HG03159 (cell line): ENCODE measurements at regions not wholly inside any gene's neighbourhood (a gene's known extent, or its start where the extent isn't known, plus 50 kb on each side); places are given as distances from the start of the nearest gene placed in this dataset.

ENCODE experiments used
- ATAC-seq: cut with Tn5 transposase; IDR thresholded peaks from one replicate; pipeline ENCODE4 v1.9.1; 2021; ENCODE audit warnings: mild to moderate bottlenecking, moderate library complexity; ENCODE audit not compliant: unreplicated experiment

- no peak for ATAC-seq
Measured at GRCh38 chr2:45337481-45337880, 273.6 kb downstream of the SRBD1 start.

- ATAC-seq: no peak
Measured at GRCh38 chr2:45334205-45334604, 276.9 kb downstream of the SRBD1 start.

DNA sequence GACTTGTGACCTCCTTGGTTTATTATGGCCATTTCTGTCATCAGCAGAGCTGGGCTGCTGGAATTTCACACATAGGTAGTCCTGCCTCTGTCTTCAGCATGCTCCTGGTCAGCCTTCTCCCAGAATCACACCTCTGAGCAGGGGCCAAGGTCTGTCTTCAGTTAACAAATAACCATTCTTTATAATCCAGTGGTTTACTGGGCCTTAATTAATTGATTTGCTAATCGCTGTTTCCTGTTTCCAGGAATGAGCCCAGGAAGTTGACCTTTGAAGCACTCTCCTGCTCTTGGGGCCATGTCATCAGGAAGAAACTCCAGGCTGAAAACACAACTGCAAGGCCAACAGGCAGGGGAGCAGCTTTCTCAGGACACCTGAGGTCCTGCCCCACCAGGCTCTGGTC lies 278.5 kb downstream of the SRBD1 start:
- ATAC-seq: no peak

- no peak for ATAC-seq
Measured at GRCh38 chr2:45332094-45332493, 279.0 kb downstream of the SRBD1 start.

DNA sequence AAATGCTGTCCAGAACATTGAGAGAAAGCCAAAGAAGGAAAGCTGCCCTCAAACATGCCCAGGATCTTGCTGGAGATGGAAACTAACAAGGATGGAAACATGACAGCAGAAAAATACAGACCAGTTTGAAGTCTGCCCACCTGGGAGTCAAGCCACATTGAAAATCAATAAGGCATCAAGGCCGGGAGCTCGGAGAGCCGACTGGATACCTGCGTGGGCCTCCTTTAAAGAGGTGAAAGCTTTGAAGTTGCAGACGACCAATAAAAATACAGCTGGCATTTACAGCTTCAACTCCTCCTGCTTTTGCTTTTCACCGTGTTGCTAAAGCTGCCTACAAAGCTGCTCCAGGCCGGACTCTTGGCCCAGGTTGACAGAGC lies 279.7 kb downstream of the SRBD1 start:
- no peak for ATAC-seq

- ATAC-seq: no peak
Measured at GRCh38 chr2:45330637-45331409, 280.2 kb downstream of the SRBD1 start.

DNA sequence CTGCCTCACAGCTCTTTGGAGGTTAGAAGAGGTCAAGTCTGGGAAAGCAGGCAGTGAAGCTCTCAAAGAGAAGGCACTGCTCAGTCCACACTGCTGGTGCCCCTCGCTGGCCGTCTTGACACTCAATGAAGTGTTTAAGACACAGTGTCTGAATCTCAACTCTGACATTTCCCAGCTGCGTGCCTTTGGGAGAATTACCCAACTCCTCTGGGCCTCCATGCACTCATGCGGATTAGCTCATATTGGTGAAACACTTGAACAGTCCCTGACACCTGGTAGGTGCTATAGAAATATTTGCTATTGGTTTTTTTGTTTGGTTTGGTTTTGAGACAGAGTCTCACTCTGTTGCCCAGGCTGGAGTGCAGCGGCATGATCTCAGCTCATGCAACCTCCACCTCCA lies 281.0 kb downstream of the SRBD1 start:
- ATAC-seq: no peak

DNA sequence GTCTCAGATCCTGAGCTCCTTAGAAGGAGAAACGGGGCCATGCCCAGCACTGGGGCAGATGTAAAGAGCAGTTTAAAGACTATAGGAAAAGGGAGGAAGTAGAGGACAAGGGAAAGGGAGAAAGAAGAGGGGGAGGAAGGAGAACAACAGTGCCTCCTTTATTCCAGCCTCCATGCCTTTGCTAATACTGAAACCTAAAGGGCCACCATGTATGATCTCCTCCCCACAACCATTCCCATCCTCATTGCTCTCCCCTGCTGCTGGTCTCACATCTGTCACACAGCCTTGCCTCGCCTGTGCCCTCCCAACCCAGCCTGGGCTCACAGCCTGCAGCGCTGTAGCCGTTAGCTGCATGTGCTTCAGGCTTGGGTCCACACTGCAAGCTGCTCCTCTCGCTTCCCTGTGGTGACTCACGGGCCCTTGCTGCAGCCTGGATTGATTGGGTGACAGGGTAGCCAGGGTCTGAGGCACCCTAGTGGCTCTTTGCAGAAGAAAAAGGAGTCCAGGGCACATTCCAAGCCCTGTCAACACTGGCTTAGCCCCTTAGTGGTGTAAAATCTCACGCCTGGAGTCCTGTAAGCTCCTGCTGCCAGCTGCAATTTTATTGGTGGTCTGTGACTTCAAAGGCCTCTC lies 281.9 kb downstream of the SRBD1 start:
- ATAC-seq: no peak

- ATAC-seq: no peak
Measured at GRCh38 chr2:45328264-45328870, 282.7 kb downstream of the SRBD1 start.

DNA sequence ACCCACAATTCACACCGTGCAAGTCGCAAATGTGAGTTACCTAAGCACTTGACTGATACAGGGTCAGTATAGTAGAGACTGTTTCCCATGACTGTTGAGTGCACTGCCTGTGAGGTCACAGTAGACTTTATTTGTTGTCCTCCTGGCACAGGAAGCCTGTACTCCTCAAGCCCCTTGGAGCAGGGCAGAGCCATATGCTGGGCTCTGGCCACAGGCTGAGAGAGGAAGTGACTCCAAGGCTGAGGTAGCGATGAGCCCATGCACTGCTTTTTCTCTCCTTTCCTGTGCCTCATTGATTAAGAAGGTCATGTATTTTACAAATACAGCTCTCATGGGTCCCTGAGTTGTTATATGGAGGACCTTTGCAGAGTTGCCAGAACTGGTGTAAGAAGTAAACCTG lies 287.7 kb downstream of the SRBD1 start:
- ATAC-seq: no peak

- ATAC-seq: no peak
Measured at GRCh38 chr2:45320956-45321355, 290.1 kb downstream of the SRBD1 start.

- ATAC-seq: no peak
Measured at GRCh38 chr2:45319683-45320455, 291.2 kb downstream of the SRBD1 start.

- ATAC-seq: no peak
Measured at GRCh38 chr2:45318686-45319085, 292.4 kb downstream of the SRBD1 start.

DNA sequence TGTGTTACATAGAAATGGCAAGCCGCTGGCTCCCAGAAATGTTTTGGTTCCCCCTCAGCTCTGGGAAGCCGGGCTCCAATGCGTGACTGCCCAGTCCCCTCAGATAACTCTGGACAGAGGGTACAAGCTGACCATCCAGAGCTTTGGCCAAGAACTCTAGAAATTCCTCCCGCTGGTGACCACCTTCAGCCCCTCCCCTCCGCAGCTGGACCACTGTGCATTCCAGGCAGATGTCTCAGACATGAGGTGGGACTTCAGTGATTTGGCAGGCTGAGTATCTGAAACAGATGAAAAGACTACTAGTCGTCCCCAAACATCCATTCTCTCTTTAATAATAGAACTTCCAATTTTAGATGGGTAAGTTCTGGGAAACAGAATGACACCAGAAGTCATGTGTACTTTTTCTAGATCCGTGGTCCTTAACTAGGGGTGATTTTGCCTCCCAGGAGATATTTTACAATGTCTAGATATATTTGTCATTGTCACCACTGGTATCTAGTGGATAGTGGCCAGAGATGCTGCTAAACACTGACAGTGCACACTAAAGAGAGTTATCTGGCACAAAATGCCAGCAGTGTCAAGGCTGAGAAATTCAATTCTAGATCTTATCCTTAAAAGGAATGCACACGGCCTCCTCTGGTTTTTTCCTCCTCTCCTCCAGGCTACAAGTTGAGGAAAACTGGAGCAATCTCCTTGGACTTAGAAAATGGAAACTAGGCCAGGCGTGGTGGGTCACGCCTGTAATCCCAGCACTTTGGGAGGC lies 294.3 kb downstream of the SRBD1 start:
- no peak for ATAC-seq

DNA sequence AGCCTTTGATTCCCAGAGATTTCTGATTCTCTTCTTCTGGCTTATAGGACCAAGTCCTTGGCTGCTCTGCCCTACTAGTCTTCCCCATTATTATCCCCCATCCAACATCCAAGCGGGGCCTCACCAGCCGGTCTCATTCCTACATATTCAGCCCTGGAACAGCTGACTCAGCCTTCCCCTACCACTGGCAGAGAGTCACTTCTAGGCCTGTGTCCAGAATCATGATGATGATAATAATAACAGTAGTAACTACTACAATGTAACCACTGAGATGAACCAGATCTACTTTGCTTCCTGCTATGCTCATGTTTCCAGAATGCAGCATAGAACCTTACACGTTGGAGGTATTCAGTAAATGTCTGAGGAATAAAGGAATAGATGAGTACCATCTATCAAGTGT lies 295.2 kb downstream of the SRBD1 start:
- ATAC-seq: no peak

DNA sequence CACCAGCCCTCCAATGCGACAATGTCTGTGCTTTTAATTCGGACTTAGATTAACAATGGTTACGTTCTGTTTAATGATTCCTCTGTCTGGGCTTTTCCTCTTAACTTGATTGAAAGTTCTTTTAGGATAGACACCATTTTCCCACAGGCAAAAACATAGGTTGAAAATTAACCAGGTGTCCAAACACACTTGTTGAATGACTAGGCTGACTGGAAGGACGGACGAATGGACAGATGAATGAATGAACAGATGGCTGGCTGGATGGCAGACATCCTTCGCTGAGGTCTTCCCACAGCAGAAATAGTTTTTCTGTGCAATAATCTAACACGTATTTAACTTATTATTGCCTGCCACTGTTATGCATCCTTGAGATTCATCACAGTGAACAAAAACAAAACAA lies 298.8 kb downstream of the SRBD1 start:
- no peak for ATAC-seq

DNA sequence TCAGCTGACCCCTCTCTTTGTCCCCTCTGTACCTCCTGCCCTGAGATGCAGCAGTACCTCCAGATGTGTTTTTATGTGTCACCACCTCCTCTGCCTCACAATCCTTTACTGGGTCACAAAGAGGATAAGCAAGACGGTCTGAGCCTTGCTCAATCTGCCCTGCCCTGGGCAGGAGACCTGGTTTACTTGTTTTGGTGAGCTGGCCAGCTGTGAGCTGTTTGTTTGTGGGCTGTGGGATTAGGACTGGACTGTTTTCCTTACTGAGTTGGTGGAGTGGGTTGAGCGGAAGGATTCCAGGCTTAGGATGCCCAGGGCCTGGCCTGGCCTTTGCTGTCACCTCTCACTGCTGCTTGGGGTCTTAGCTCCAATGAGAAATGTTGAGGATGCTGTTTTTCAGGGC lies 299.5 kb downstream of the SRBD1 start:
- no peak for ATAC-seq

GRCh38 chr2:45307147-45307546 lies 297.9 kb upstream of the SIX2 start:
- no peak for ATAC-seq

- ATAC-seq: no peak
Measured at GRCh38 chr2:45305599-45305998, 296.3 kb upstream of the SIX2 start.

DNA sequence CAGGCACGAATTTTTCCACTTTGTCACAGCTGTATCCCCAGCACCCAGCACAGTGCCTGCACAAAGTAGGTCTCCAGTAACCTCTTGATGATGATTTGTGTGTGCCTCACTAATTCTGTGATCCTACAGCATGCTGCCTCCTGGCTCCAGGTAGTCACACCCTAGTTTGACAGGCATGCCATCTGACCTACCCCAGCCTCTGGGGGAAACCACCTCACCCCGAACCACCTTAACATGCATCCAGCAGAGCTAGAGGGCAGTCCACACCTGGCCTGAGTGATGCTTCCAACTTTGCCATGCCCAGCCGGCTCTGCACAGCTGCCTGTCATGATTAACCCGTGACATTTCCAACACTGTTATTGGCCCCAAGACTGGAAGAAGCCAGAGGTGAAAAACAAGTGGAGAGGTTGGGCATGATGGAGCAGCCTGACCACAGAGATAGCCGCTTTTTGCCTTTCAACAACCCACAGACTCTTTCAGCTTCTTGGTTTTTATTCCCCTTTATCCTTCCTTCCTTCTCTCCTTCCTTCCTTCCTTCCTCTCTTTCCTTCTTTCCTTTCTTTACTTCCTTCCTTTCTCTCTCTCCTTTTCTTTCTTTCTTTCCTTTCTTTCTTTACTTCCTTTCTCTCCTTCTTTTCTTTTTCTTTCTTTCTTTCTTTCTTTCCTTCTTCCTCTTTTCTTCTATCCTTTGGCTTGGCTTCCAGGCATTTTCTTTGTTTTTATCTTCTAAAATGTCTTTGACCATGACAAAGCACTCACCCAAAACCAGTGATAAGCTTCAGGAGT lies 294.4 kb upstream of the SIX2 start:
- ATAC-seq: no peak
